GM21529 (cell line): ENCODE measurements at regions not wholly inside any gene's neighbourhood (a gene's known extent, or its start where the extent isn't known, plus 50 kb on each side); places are given as distances from the start of the nearest gene placed in this dataset.
"Not testable (repeated sequence)": the region's sequence is repeated elsewhere in the genome, so short reads cannot be mapped to it uniquely, and the experiment has no call there.

Experiments
- ATAC-seq: cut with Tn5 transposase; IDR thresholded peaks from one replicate; pipeline ENCODE4 v1.9.1; 2021; ENCODE audit not compliant: unreplicated experiment

DNA sequence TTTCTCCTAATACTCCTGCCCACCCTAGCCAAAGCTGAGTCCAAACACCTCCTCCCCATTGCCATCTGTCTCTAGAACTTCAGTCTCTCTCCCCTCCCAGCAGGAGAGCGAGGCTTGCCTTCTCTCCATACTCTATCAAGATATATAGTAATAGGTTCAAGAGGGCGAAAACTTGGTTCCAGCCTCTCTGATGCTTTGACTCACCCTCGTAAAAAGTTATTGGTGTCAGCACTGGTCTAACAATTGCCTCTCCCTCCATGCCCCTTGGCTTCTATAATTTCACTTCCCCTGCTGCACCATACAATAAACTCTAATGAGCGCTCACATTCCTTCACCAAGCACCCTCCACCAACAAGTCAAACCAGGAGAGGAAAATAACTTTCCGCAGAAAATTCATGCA, 797.3 kb downstream of the BCL11A start:
- ATAC-seq, result no peak

DNA sequence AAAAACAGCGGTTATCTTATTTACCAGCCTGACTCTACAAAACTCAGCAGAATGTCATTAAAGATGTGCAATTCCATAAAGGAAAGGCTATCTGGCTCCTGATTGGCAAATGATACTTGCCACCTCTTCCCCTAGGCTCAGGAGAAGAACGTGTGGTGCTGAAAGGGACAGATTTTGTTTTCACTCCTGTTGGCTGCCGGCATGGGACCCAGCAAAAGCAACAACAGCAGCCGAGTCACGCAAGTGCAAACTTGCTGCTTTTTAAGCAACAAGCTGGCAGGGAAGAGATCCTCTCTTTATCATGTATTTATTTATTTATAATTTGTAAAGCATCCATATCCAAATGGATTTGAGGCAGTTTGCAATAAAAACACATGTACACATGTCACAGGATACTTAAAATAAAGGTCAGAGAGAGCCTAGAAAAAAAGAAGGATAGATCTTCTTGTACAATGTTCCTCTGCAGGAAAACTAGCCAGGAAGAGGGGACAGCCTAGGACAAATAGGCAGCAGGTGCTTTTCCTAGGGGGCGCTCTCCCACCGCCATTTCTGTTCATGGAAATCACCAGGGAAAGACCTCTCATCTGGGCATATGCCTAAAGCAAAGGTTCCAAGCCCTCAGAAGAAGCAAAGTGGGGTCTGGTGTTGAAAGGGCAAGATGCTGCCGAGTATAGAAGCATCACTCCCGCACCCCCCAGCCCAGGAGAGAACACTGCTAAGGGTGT, 799.3 kb downstream of the BCL11A start:
- no peak for ATAC-seq

DNA sequence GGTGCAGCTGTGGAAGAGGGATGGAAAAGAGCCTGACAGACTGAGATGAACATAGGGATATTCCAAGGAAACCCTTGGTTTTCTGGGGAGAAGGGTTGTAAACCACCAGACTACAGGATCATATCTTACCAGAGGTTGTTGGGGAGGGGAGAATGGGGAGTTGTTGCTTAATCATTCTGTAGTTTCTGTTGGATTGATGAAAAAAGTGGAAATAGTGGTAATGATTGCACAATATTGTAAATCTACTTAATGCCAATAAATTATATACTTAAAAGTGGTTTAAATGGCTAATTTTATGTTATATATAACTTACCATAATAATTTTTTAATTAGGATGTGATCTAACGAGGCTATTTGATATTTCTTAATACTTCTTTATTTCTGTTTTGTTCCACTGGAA, 800.9 kb downstream of the BCL11A start:
- no peak for ATAC-seq

DNA sequence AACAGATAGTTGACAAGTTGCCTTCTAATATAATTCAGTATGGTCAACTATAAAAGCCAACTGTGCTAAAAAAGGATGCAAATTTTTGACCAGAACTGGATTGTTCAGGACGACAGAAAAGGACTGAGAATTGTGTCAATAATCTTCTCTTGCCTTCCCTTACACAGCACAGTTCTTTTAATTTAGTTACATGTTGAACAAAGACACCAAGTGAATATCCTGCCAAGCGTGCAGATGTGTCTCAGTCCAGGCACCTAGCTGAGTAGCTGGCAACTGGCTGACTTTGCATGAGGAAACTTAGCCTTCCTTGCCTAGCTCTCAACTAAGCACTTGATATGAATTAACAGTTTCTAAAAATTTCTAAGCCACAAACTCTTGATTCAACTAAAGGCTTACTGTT, 801.4 kb downstream of the BCL11A start:
- ATAC-seq, result no peak

DNA sequence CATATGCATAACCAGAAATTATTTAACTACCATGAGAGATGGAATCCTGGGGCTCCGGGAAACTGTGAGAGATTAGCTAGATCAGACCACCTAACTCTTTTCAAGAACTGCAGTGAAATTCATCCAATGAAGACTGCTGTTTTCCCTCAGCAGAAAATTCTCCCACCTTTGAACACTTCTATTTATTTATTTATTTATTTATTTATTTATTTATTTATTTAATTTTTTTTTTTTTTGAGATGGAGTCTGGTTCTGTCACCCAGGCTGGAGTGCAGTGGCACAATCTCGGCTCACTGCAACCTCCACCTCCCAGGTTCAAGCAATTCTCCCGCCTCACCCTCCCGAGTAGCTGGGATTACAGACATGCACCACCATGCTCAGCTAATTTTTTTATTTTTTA, 802.2 kb downstream of the BCL11A start:
- ATAC-seq, result not testable (repeated sequence)

DNA sequence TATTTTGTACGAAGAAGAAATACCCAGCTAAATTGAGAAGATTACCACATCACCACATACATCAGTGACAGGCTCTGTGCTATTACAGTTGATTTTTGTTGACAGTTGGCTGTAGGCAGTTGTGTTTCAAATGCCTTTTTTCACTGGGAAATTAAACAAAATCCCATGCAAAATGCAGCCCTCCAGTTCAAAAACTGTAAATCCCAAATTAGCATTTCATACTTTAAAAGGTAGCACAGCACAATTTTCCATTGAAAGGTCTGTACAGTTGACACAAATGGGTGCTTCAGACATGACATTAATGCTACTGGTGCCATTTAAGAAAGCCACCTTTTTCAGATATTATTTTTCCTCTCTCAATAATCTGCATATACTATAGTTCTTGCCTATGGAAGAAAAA, 807.2 kb downstream of the BCL11A start:
- ATAC-seq, result no peak

DNA sequence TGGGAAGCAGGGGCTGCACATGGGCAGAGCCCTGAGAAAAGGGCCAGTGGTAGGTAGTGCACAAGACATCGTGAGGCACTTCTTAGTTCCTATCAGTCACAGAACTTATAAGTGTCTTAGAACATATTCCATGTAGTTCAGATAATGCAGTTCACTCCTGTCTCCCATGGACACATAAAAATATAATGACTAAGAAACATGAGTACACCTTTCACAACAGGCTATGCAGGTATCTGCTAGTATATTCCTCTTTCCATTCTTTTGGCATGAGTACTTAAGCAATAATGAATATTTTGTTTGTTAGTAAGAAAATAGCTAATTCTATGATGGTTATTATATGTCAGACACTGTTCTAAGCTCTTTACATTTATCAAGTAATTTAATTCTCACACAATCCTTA, 808.4 kb downstream of the BCL11A start:
- ATAC-seq, result no peak

DNA sequence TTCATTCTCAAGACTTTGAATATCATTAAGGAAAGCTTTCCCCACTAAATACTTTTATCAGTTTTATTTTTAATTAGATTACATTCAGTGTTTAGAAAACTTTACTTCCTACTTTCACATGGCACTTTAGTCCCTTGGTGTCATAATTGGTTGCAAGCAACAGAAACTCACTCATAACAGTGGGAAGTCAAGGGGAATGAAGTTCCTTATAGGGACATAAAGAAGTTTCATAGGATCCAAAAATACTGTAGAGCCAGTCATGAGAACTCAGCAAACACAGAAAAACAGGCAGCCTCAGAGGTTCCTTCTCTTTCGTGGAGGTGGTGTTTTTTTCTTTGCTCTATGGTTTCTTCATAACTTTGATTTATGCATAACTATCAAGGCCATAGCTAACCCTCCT, 809.0 kb downstream of the BCL11A start:
- ATAC-seq, result no peak

DNA sequence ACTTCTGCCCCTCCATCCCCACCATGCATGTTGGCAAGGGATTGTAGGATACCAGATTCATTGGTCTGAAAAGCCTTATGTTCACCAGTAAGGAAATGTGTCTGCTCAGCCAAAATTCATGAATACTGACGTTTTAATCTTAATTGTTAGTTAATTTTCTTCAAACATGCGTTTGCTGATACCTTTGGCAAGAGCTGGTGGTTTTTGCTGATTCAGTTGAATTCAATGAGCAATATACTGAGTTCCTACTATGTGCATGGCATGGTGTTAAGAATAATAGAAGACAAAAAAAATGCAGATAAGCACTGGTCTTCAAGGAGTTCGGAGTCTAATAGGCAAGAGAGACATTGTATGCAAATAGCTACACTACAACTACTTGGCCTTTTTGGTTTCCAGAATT, 811.6 kb downstream of the BCL11A start:
- ATAC-seq, result no peak

DNA sequence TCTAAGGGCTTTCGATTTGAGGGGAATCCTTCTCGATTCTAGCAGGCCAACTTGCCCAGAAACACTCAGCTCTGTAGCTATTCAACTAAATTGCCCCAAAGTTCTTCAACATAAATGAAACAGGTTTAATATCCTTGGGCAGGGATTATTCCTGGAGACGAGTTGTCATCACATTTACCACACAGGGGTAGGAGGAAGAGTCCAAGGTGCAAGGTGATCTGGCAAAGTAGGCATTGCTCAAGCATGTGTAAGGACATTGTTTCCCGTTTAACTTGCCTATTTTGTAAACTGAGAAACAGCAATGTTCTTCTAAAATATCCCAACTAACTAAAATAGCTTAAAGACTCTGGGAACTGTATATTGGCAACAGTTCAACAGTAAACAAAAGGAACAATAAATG, 814.3 kb downstream of the BCL11A start:
- ATAC-seq, result no peak

DNA sequence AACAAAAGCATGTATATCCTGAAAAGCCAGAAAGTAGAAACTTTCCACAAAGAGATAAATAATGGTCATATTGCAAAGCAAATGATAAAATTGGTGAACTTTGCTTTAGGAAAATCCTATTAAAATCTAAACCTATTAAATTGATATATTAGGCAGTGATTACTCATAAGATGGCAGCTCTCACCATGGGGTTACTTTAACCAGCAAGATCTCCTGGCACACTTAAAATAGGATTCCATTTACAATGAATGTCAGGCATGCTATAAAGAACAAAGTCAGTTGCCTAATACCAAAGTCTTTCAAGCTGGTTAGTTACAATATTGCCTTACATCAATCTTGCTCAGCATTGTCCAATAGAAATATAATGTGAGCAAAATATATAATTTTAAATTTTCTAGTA, 816.2 kb downstream of the BCL11A start:
- ATAC-seq, result no peak

DNA sequence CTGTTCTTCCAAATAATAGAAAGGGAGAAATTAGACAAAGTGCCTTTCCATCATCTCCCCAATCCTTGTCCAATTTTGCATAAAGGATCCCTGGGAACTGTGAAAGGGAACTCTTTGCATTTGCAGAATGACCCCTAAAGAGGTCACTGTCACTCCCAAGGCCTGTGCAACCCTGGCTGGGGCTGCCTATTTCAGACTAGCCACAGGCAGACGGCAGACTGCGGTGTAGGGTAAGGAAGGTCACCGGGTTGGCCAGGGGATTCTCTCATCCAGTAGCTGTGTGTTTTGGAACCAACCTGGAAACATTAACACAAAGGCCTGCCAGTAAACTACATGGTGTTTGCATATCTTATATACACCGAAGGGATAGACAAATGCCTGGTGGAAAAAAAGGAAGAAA, 818.7 kb downstream of the BCL11A start:
- ATAC-seq, result no peak

DNA sequence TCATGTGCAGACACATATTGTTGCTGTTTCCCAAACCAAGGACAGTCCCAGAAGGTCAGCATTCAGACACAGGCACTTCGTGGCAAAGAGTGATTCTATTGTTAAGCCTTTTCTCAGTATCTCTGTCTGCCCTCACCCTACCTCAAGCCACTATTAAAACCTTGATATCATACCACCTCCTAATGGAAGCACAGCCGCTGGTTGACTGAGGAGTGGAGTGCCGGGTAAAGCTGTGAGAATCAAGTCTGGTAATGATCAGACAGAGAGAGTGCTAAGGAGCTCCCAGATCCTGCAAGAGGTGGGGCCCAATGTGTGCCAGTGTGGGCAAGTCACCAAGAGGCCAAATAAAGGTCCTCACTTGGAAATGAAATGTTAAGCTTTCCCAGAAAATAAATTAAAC, 819.5 kb downstream of the BCL11A start:
- ATAC-seq, result no peak

DNA sequence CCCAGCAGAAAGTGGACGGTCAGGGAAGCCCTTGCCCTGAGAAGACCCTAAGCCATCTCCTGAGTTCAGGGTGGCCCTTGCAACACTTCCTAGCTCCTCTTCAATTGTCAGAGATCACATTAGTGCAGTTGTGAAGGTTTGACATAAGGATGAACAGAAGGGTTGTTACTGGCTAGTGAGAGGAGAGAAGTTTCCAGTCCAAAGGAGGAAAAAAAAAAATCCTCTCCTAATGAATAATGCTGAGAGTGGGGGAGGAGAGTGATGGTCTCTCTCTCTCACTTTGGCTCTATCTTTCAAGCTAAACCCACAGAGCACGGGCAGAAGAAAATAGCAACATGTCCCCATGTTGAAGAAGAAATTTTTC, 819.9 kb downstream of the BCL11A start:
- no peak for ATAC-seq

DNA sequence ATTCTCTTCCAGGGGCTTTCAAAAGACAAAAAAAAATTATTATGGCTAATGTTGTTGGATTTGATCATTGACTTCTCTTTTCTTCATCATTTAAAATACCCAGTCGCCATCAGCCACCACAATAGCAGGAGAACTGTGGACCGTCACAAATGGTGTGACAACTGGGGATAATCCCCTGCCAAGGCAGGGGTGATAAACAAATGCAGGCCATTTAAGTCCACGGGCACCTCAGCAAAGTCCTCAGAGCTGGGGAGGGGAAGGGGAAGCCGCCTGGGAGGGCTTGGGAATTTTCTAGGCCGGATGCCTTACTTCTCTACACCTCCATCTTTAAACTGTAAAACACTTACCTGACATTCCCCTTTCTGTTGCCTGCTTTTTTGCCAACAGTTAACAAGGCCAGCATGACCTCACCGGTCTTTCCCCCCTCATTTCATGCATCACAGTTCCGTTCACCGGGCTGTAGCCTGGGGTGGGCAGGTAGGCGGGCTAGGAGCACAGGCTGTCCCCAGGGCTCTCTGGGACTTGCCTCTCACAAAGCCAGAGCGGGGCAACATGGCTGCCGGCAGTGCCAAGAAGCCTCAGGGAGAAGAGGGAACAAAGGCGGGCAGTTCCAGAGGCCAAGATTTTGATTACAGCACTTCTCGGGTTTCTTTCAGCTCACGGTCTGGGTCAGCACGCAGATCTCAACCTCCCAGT, 820.4 kb downstream of the BCL11A start:
- no peak for ATAC-seq

DNA sequence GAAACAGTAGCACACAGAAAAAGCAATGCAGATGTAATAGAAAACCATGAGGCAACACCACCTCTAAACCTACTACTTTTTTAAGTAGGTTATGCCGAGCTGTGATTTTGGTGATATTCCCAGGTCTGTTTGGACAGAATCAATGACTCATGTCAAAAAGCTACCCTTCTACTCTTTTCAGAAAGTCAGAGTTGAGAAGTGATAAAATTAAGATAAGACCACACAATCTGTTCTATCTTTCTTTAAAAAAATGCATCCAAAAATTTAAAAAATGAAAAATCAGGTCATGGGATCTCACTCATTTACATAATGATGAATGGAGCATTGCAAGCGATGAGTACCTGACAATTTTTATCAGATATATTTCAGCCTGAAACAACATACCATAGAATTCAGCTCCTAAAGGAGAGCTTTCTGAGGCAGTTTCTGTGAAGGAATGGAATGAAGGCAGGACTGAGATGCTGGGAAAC, 826.3 kb downstream of the BCL11A start:
- ATAC-seq, result no peak

DNA sequence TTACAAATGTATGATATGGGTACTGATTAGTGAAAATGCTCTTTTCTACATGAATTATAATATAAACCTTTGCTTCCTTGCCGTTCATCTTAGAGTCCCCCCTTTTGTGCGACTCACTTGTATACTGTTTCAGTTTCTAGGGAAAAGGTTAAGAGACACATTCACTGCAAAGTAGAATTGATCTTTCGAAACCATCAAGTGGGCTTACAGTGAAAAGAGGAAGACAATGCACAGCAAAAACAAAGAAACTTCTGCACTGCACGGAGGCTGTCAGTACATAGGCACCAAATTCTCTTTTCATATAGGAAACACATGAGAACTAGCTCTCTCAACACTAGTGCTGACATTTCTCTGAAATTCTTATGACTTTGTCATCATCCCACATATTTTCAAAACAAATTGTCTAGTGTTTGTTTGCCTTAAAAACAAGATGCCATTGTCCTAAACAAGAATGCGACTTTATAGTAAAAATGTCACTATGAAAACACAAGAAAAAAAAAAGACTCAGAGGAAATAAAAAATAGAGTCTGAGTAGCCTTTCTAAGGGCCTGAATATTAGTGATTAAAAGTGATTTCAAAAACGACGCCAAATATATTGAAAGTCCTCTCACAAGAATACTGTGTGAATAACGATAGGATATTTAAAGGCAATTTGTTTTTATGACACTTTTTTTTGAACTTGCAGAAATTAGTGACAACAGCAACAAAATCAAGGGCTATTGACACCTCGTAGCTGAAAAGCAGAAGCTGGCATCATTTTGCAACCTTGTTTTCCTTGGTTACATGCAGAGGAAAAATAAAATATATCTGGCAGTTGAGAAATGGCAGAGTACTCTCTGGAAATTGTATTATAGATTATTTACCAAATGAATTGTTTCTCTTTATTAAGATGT, 827.0 kb downstream of the BCL11A start:
- ATAC-seq, result peak; percentile 63

DNA sequence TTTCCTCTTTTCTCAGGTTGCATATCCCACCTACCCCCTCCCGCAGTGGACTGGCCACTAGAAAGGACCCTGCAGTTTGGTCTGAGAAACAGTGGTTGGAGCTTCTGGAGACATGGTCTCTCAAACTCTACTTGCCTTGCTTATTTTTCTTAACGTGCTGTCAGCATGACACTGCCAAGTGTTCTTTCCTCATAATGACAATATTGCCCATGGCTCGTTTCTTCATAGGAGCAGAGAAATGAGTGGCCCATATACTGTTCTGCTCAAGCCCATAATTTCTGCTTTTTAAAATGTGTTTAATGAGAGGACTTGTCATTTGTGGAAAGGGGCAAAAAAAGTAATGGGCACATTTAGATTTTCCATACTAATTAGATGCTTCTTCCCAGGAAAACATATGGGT, 828.7 kb downstream of the BCL11A start:
- no peak for ATAC-seq

DNA sequence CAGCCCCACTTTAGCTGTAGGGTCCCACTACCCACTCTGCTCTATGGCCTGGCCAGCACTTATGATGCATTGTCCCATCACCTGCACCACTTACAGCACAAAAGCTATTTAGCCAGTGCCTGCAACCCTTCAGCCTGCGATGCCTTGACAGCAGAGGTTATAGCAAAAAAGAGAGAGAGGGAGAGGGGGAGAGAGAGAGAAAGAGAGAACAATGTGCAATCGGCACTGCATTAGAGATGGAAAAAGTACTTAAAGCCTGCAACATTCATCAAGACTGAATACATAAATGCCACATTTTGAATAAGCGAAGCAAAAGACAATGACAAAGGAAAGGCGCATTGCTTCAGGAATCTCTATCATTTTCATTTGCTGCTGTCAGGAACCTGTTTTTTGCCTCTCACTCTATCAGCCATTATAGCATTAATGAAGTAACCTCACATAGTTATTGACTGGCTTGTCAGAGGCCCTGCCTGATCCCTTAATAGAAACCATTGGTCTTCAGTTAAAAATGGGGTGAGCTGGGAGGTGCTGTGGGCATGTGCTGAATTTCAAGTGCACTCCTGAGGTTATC, 833.1 kb downstream of the BCL11A start:
- no peak for ATAC-seq

DNA sequence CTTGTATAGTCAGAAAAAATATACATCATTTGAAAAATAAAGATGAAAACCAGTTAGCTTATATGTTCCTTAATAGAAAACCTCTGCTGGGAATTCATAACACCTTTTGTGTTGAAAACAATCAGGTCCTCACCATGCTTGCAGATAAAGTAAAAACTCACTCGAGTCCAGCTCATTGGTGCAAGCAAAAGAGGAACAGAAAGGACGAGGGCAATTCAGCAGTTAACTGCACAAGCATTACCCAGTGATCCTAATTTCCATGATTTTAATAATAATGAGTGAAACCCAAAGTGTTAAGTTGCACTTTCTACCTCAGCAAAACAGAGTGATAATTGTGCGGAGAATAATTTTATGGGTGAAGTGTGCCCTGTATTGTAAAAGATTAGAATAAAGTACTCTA, 839.9 kb downstream of the BCL11A start:
- no peak for ATAC-seq

DNA sequence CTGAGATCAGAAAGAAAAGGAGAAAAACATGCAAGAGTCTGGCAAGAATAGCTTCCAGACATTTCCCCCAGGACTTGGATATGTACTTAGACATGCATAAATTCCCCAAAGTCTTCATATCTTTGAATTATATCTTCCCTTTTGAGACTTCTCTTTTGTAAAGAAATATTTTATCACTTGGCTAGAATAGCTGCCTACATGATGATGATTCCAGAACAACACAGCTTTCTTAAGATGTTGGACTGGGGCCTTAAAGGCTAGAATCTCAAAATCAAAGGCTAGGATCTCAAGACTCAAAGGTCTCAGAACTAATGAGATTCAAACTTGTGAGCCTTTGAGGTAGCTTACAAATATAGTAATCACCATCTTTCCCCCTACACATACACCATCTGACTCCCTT, 842.3 kb downstream of the BCL11A start:
- ATAC-seq, result no peak
